Type B pancreatic cell (in vitro differentiated cells): ENCODE measurements at regions not wholly inside any gene's neighbourhood (a gene's known extent, or its start where the extent isn't known, plus 50 kb on each side); places are given as distances from the start of the nearest gene placed in this dataset.
A peak's percentile ranks its signal among the peaks of the same experiment; 100 is the strongest.

Source experiments
- DNase-seq: peaks from one replicate; pipeline ENCODE4 v3.0.0; 2021; ENCODE audit warnings: mixed read lengths; ENCODE audit not compliant: unreplicated experiment; ENCODE audit errors: extremely low spot score
- H3K27ac Mint-ChIP-seq: 2 replicates; pipeline ENCODE4 v1.8.0; 2021; ENCODE audit warnings: mild to moderate bottlenecking, mixed read lengths
- H3K27me3 Mint-ChIP-seq: 2 replicates; pipeline ENCODE4 v1.8.0; 2021; ENCODE audit warnings: mixed read lengths
- H3K36me3 Mint-ChIP-seq: 2 replicates; pipeline ENCODE4 v1.8.0; 2021; ENCODE audit warnings: mixed read lengths
- H3K4me1 Mint-ChIP-seq: one replicate; pipeline ENCODE4 v1.8.0; 2021; ENCODE audit warnings: mixed read lengths; ENCODE audit not compliant: unreplicated experiment
- H3K4me3 Mint-ChIP-seq: 2 replicates; pipeline ENCODE4 v1.8.0; 2021; ENCODE audit warnings: mild to moderate bottlenecking, mixed read lengths
- H3K9me3 Mint-ChIP-seq: 2 replicates; pipeline ENCODE4 v1.8.0; 2021; ENCODE audit warnings: mixed read lengths
- CTCF ChIP-seq: fragments of 200-600 bp; sonication (generic); conservative IDR thresholded peaks from 2 replicates; pipeline ENCODE4 v1.5.0; 2021; ENCODE audit warnings: antibody characterized with exemption, mild to moderate bottlenecking

GRCh38 chr13:107203146-107203847 lies 635.4 kb upstream of the ARGLU1 start:
- H3K36me3 Mint-ChIP-seq, result no peaks in the 10 kb centered on the region
- peaks cover 19% of the 10 kb centered on the region for H3K27me3 Mint-ChIP-seq
- no peak for DNase-seq
- H3K4me1 Mint-ChIP-seq, result peaks cover 15% of the 10 kb centered on the region
- peak; percentile 70 for TF ChIP-seq CTCF
- no peaks in the 10 kb centered on the region for H3K9me3 Mint-ChIP-seq
- no peak overlapping the region for H3K4me3 Mint-ChIP-seq
- H3K27ac Mint-ChIP-seq, result no peak overlapping the region

GRCh38 chr13:107202371-107203023 lies 634.6 kb upstream of the ARGLU1 start:
- no peak overlapping the region for H3K4me3 Mint-ChIP-seq
- TF ChIP-seq CTCF, result no peak
- H3K4me1 Mint-ChIP-seq, result peaks cover 15% of the 10 kb centered on the region
- no peaks in the 10 kb centered on the region for H3K9me3 Mint-ChIP-seq
- no peak for DNase-seq
- no peak overlapping the region for H3K27ac Mint-ChIP-seq
- no peaks in the 10 kb centered on the region for H3K36me3 Mint-ChIP-seq
- peaks cover 14% of the 10 kb centered on the region for H3K27me3 Mint-ChIP-seq

- no peak for TF ChIP-seq CTCF
- Mint-ChIP-seq H3K36me3 (no peaks in the 10 kb centered on the region), H3K27me3 (peaks cover 10% of the 10 kb centered on the region), H3K27ac (no peak overlapping the region), H3K9me3 (no peaks in the 10 kb centered on the region), H3K4me3 (no peak overlapping the region), H3K4me1 (peaks cover 14% of the 10 kb centered on the region)
- DNase-seq, result no peak
Observed at GRCh38 chr13:107200491-107200890, 632.6 kb upstream of the ARGLU1 start.

- no peak overlapping the region for H3K27ac Mint-ChIP-seq
- H3K4me3 Mint-ChIP-seq, result no peak overlapping the region
- H3K36me3 Mint-ChIP-seq, result no peaks in the 10 kb centered on the region
- peaks cover 4% of the 10 kb centered on the region for H3K27me3 Mint-ChIP-seq
- H3K9me3 Mint-ChIP-seq, result peaks cover 5% of the 10 kb centered on the region
- DNase-seq, result no peak
- peaks cover 6% of the 10 kb centered on the region for H3K4me1 Mint-ChIP-seq
- TF ChIP-seq CTCF, result no peak
Observed at GRCh38 chr13:107192289-107192688, 624.4 kb upstream of the ARGLU1 start.

- TF ChIP-seq CTCF, result no peak
- peaks cover 9% of the 10 kb centered on the region for H3K9me3 Mint-ChIP-seq
- DNase-seq, result no peak
- no peaks in the 10 kb centered on the region for H3K36me3 Mint-ChIP-seq
- peaks cover 4% of the 10 kb centered on the region for H3K27me3 Mint-ChIP-seq
- no peak overlapping the region for H3K27ac Mint-ChIP-seq
- peaks cover 6% of the 10 kb centered on the region for H3K4me1 Mint-ChIP-seq
- no peak overlapping the region for H3K4me3 Mint-ChIP-seq
Observed at GRCh38 chr13:107190065-107190464, 622.1 kb upstream of the ARGLU1 start.
